ENCODE measurements at regions not wholly inside any gene's neighbourhood (a gene's known extent, or its start where the extent isn't known, plus 50 kb on each side); places are given as distances from the start of the nearest gene placed in this dataset.

DNA sequence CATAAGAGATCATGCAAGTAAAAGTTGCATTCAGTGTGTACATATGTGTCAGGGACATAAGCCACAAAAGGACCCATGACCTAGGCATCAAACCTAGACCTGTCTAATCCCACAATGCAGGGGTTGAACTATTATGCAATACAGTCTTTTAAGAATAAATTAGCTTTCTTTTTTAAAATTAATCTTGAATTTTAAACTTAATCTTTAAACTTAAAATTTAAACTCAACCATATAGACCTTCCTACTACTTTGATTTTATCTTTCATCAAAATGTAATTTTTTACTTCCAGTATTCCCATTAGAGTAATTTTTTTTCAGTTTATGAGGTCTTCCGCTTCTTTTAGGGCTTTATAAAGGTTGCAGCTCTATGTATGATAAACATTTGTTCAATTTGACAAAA, 702.9 kb downstream of the SUCLG1 start:
- CTCF ChIA-PET, result no interaction called here
- POLR2A ChIA-PET, result no interaction called here
- Mint-ChIP-seq H3K27me3 (no peaks in the 10 kb centered on the region), H3K4me1 (ENCODE audit: low read depth) (no peaks in the 10 kb centered on the region), H3K27ac (no peak overlapping the region), H3K9me3 (peaks cover 17% of the 10 kb centered on the region), H3K36me3 (peaks cover 2% of the 10 kb centered on the region), H3K4me3 (no peak overlapping the region)
- intact Hi-C loops (cut with micrococcal nuclease), result no loop called here
- DNase-seq, result no peak

DNA sequence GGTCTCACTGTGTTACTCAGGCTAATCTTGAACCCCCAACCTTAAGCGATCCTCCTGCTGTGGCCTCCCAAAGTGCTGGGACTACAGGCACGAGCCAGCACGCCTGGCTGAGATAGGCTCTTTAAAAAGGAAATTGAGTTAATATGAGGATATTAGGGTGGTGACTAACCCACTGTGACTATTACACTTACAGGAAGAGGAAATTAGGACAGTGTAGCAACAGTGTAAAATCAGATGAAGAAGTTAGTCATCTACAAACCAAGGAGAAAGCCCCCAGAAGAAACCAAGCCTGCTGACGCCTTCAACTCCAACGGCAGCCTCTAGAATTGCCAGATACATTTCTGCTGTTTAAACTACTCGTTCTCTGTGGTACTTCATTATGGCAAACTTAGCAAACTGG, 711.9 kb downstream of the SUCLG1 start:
- CTCF ChIA-PET, result no interaction called here
- Mint-ChIP-seq H3K27me3 (no peaks in the 10 kb centered on the region), H3K4me3 (no peak overlapping the region), H3K27ac (no peak overlapping the region), H3K4me1 (ENCODE audit: low read depth) (no peaks in the 10 kb centered on the region), H3K9me3 (peaks cover 6% of the 10 kb centered on the region), H3K36me3 (no peaks in the 10 kb centered on the region)
- POLR2A ChIA-PET, result no interaction called here
- intact Hi-C loops (cut with micrococcal nuclease), result no loop called here
- no peak for DNase-seq

GRCh38 chr2:83744855-83745254, 714.2 kb downstream of the SUCLG1 start:
- DNase-seq, result no peak
- H3K4me1 Mint-ChIP-seq (ENCODE audit: low read depth), result no peaks in the 10 kb centered on the region
- peaks cover 15% of the 10 kb centered on the region for H3K9me3 Mint-ChIP-seq
- no peak overlapping the region for H3K27ac Mint-ChIP-seq
- H3K4me3 Mint-ChIP-seq, result no peak overlapping the region
- ChIA-PET POLR2A (no interaction called here), CTCF (no interaction called here)
- H3K27me3 Mint-ChIP-seq, result no peaks in the 10 kb centered on the region
- intact Hi-C loops (cut with micrococcal nuclease), result no loop called here
- H3K36me3 Mint-ChIP-seq, result no peaks in the 10 kb centered on the region

- Mint-ChIP-seq H3K36me3 (no peaks in the 10 kb centered on the region), H3K9me3 (peaks cover 24% of the 10 kb centered on the region), H3K27ac (no peak overlapping the region), H3K4me3 (no peak overlapping the region), H3K27me3 (no peaks in the 10 kb centered on the region), H3K4me1 (ENCODE audit: low read depth) (no peaks in the 10 kb centered on the region)
- DNase-seq, result no peak
- ChIA-PET POLR2A (no interaction called here), CTCF (no interaction called here)
- intact Hi-C loops (cut with micrococcal nuclease), result no loop called here
Measured at GRCh38 chr2:83742117-83742782, 716.8 kb downstream of the SUCLG1 start.

GRCh38 chr2:83730223-83730622, 728.9 kb downstream of the SUCLG1 start:
- no peak overlapping the region for H3K4me3 Mint-ChIP-seq

DNA sequence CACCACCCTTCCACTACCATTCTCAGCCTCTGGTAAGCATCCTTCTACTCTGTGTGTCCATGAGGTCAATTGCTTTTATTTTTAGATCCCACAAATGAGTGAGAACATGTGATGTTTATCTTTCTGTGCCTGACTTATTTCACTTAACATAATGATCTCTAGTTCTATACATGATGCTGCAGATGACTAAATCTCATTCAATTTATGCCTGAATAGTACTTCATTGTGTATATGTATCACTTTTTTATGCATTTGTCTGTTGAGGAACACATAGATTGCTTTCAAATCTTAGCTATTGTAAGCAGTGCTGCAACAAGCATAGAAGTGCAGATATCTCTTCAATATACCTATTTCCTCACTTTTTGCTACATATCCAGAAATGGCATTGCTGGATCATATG, 733.3 kb downstream of the SUCLG1 start:
- POLR2A ChIA-PET, result no interaction called here
- CTCF ChIA-PET, result no interaction called here
- intact Hi-C loops (cut with micrococcal nuclease), result no loop called here
- Mint-ChIP-seq H3K36me3 (no peaks in the 10 kb centered on the region), H3K27me3 (no peaks in the 10 kb centered on the region), H3K4me1 (ENCODE audit: low read depth) (no peaks in the 10 kb centered on the region), H3K9me3 (no peaks in the 10 kb centered on the region), H3K4me3 (no peak overlapping the region), H3K27ac (no peak overlapping the region)
- DNase-seq, result no peak

More at GRCh38 chr2:83730223-83730622, 728.9 kb downstream of the SUCLG1 start:
- Mint-ChIP-seq H3K4me1 (ENCODE audit: low read depth) (no peaks in the 10 kb centered on the region), H3K27me3 (no peaks in the 10 kb centered on the region), H3K27ac (no peak overlapping the region), H3K9me3 (no peaks in the 10 kb centered on the region), H3K36me3 (no peaks in the 10 kb centered on the region)
- no peak for DNase-seq
- ChIA-PET POLR2A (no interaction called here), CTCF (no interaction called here)
- intact Hi-C loops (cut with micrococcal nuclease), result no loop called here

- H3K36me3 Mint-ChIP-seq, result no peaks in the 10 kb centered on the region
- intact Hi-C loops (cut with micrococcal nuclease), result no loop called here
- no peak overlapping the region for H3K4me3 Mint-ChIP-seq
- H3K4me1 Mint-ChIP-seq (ENCODE audit: low read depth), result no peaks in the 10 kb centered on the region
- no peak overlapping the region for H3K27ac Mint-ChIP-seq
- H3K9me3 Mint-ChIP-seq, result peaks cover 4% of the 10 kb centered on the region
- ChIA-PET CTCF (no interaction called here), POLR2A (no interaction called here)
- H3K27me3 Mint-ChIP-seq, result no peaks in the 10 kb centered on the region
- DNase-seq, result no peak
Measured at GRCh38 chr2:83705146-83705545, 753.9 kb downstream of the SUCLG1 start.

GRCh38 chr2:83703598-83703997, 755.5 kb downstream of the SUCLG1 start:
- DNase-seq, result no peak
- Mint-ChIP-seq H3K27ac (no peak overlapping the region), H3K4me3 (no peak overlapping the region), H3K36me3 (no peaks in the 10 kb centered on the region), H3K9me3 (peaks cover 4% of the 10 kb centered on the region), H3K4me1 (ENCODE audit: low read depth) (no peaks in the 10 kb centered on the region), H3K27me3 (no peaks in the 10 kb centered on the region)
- ChIA-PET CTCF (interaction anchor here (0.6 kb wide), 1 partner anchor 27 kb away, joined by 3 read pairs; no protein-coding TSS in a partner anchor), POLR2A (no interaction called here)
- intact Hi-C loops (cut with micrococcal nuclease), result no loop called here

DNA sequence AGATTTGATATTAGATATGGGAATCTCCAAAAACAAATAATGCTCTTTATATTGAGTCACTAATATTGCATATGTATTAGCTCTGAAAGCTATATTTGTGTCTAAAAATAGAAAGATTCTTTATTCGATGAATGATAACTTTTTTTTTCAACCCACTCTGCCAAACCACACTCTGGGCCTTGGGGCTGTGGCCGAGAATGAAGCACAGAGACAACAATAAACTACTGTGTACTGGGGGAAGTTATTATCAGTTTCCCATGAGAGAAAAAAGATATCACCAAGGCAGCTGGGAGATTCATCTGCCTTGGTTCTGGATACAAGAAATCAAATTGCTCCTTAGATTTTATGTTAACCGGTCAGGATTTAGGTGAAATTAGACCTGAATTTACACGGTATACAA, 762.2 kb downstream of the SUCLG1 start:
- no peaks in the 10 kb centered on the region for H3K4me1 Mint-ChIP-seq (ENCODE audit: low read depth)
- no peak for DNase-seq
- intact Hi-C loops (cut with micrococcal nuclease), result no loop called here
- CTCF ChIA-PET, result no interaction called here
- H3K9me3 Mint-ChIP-seq, result peaks cover 2% of the 10 kb centered on the region
- no peak overlapping the region for H3K4me3 Mint-ChIP-seq
- POLR2A ChIA-PET, result no interaction called here
- H3K36me3 Mint-ChIP-seq, result no peaks in the 10 kb centered on the region
- no peak overlapping the region for H3K27ac Mint-ChIP-seq
- H3K27me3 Mint-ChIP-seq, result no peaks in the 10 kb centered on the region

GRCh38 chr2:83695530-83695929, 763.5 kb downstream of the SUCLG1 start:
- intact Hi-C loops (cut with micrococcal nuclease), result no loop called here

DNA sequence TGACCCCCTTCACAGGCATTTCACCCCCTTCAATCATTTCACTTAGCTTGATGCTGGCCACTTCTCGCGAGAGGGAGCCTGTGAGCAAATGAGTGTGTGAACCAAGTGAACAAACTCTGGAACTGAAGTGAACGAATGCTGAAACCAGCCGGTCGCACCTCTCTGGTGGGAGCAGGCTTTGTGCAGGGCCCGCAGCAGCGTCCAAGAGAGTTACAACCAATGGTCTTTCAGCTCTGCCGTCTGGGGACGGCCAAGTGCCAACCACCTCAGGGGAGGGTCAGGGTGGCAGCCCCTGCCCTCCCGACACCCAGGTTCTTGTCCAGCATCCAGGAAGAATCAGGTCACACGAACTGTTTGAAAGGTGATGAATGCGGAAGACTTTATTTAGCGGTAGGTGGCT, 764.0 kb downstream of the SUCLG1 start:
- no peak for DNase-seq
- Mint-ChIP-seq H3K27me3 (no peaks in the 10 kb centered on the region), H3K27ac (no peak overlapping the region), H3K9me3 (peaks cover 2% of the 10 kb centered on the region), H3K4me1 (ENCODE audit: low read depth) (no peaks in the 10 kb centered on the region), H3K4me3 (no peak overlapping the region), H3K36me3 (no peaks in the 10 kb centered on the region)
- ChIA-PET CTCF (no interaction called here), POLR2A (no interaction called here)
- intact Hi-C loops (cut with micrococcal nuclease), result no loop called here

More at GRCh38 chr2:83695530-83695929, 763.5 kb downstream of the SUCLG1 start:
- ChIA-PET POLR2A (no interaction called here), CTCF (no interaction called here)
- H3K4me1 Mint-ChIP-seq (ENCODE audit: low read depth), result no peaks in the 10 kb centered on the region
- peaks cover 2% of the 10 kb centered on the region for H3K9me3 Mint-ChIP-seq
- no peaks in the 10 kb centered on the region for H3K36me3 Mint-ChIP-seq
- no peaks in the 10 kb centered on the region for H3K27me3 Mint-ChIP-seq
- H3K4me3 Mint-ChIP-seq, result no peak overlapping the region
- no peak for DNase-seq
- no peak overlapping the region for H3K27ac Mint-ChIP-seq

GRCh38 chr2:83689402-83689801, 769.7 kb downstream of the SUCLG1 start:
- no peak overlapping the region for H3K27ac Mint-ChIP-seq
- intact Hi-C loops (cut with micrococcal nuclease), result no loop called here
- CTCF ChIA-PET, result no interaction called here
- POLR2A ChIA-PET, result no interaction called here
- H3K36me3 Mint-ChIP-seq, result no peaks in the 10 kb centered on the region
- no peaks in the 10 kb centered on the region for H3K27me3 Mint-ChIP-seq
- H3K4me3 Mint-ChIP-seq, result no peak overlapping the region
- no peaks in the 10 kb centered on the region for H3K4me1 Mint-ChIP-seq (ENCODE audit: low read depth)
- H3K9me3 Mint-ChIP-seq, result peaks cover 2% of the 10 kb centered on the region
- DNase-seq, result no peak

- DNase-seq, result no peak
- Mint-ChIP-seq H3K27me3 (no peaks in the 10 kb centered on the region), H3K27ac (no peak overlapping the region), H3K36me3 (no peaks in the 10 kb centered on the region), H3K4me3 (no peak overlapping the region), H3K4me1 (ENCODE audit: low read depth) (no peaks in the 10 kb centered on the region), H3K9me3 (no peaks in the 10 kb centered on the region)
- intact Hi-C loops (cut with micrococcal nuclease), result no loop called here
- POLR2A ChIA-PET, result no interaction called here
- CTCF ChIA-PET, result no interaction called here
Measured at GRCh38 chr2:83686863-83687262, 772.2 kb downstream of the SUCLG1 start.

DNA sequence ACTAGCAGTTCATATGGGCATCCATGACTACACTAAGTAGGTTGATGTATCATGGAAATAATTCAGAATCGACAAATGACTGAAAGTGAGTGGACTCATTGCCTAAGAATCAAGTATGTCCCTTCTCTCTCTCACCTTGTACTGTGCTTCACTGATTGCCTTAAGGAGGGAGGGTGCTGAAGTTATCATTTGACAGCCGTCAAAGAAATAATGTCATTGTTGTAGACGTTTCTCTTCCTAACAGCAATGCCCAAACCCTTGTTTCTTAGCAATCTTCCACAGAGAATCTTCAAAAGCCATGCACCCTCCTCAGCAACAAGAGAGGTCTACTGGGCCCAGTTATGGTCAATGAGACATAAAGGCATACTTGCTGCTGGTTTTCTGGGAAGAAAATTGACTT, 785.0 kb downstream of the SUCLG1 start:
- no peaks in the 10 kb centered on the region for H3K36me3 Mint-ChIP-seq
- H3K9me3 Mint-ChIP-seq, result peaks cover 23% of the 10 kb centered on the region
- H3K27ac Mint-ChIP-seq, result no peak overlapping the region
- no peak overlapping the region for H3K4me3 Mint-ChIP-seq
- CTCF ChIA-PET, result no interaction called here
- no peaks in the 10 kb centered on the region for H3K4me1 Mint-ChIP-seq (ENCODE audit: low read depth)
- H3K27me3 Mint-ChIP-seq, result no peaks in the 10 kb centered on the region
- POLR2A ChIA-PET, result no interaction called here
- DNase-seq, result no peak
- intact Hi-C loops (cut with micrococcal nuclease), result no loop called here

Data from activated CD4-positive, alpha-beta memory T cell treated with anti-CD3 and anti-CD28 coated beads for 36 hours (primary cell).